GM12874 (cell line): ENCODE measurements at regions not wholly inside any gene's neighbourhood (a gene's known extent, or its start where the extent isn't known, plus 50 kb on each side); places are given as distances from the start of the nearest gene placed in this dataset.

Experiments
- CTCF ChIP-seq: IDR thresholded peaks from 2 replicates; pipeline ENCODE4 v1.5.1; 2011; ENCODE audit warnings: low read depth, mild to moderate bottlenecking, control low read depth, low read length, moderate library complexity; ENCODE audit not compliant: insufficient read depth

DNA sequence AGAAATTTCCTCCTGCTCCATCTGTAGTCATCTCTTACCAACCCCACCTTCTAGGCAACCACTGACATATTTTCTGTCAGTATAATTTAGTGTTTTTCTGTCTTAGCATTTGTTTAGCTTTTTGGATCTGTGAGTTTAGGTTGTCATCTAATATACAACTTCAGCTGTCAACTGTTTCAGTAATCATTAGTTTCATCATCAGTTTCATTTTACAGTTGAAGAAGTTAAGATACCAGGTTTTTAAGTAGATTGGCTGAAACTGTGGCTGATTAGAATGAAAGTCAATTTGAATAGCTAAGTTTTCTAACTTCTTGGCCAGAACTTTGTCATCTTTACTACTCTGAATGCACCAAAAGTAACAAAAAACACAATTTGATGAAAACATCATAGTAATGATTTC, 1957.3 kb downstream of the NCAM2 start:
- no peak for TF ChIP-seq CTCF

- no peak for TF ChIP-seq CTCF
Observed at GRCh38 chr21:22961258-22961657, 1963.0 kb downstream of the NCAM2 start.

DNA sequence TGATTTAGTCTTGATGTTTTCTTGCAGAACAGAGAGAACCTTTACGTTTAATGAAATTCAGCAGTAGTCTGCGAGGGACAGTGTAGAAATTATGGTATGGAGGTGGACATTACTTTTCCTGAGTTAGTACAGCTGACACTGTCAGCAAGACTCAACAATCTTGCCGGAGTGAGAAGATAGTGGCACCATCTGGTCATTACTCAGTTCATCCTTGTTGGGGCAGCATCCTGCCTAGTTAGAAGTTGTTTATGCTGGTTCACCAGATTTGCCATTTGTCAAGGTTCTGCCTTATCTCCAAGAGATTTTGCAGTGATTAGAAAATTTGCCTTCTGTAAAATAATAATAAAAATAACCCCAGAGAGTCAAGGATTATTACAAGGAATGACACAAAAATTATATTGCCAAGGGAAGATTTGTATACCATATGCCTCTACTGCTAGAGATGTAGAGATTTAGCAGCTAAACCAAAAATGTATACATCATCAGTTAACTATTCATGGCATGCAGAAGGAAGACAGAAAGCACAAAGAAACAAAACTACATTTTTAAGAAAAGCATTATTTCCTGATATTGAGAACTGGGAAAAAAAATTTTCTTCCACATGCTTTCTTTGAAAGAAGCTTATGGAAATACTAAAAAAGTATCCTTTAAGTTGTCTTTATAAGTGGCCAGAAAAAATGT, 1967.4 kb downstream of the NCAM2 start:
- TF ChIP-seq CTCF = no peak

DNA sequence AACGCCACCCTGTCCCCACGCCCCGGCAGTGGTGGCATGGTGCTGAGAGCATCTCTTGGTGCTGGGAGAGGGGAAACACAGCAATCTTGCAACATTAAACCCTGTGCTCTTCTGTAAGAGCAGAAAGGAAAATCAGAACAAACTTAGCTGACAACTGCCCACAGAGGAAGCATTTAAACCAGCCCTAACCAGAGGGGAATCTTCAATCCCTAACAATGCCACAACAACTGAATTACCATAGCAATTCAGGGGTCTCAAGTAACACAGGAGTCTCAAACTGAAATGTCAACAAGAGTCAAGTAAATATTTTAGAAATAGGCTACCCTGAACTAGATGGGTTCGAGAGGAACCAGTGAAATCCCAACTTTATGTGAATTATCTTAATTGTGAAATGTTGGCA, 1983.6 kb downstream of the NCAM2 start:
- TF ChIP-seq CTCF = no peak

DNA sequence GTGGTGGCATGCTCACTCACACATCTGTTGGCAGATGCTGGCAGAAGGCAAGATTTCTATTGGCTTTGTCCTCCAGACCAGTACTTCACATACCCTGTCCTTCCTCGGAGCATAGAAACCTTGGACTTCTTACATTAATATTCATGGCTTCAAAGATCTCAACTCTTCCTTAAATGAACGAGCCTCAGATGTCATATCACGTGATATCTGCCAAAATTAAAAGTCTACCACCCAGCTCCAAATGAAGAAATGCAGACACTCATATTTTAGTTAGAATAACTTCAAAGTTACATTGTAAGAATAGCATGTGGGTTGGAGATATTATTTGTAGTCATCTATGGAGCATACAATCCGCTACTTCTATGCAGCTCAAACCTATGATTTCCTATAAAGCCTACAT, 1994.9 kb downstream of the NCAM2 start:
- no peak for TF ChIP-seq CTCF

DNA sequence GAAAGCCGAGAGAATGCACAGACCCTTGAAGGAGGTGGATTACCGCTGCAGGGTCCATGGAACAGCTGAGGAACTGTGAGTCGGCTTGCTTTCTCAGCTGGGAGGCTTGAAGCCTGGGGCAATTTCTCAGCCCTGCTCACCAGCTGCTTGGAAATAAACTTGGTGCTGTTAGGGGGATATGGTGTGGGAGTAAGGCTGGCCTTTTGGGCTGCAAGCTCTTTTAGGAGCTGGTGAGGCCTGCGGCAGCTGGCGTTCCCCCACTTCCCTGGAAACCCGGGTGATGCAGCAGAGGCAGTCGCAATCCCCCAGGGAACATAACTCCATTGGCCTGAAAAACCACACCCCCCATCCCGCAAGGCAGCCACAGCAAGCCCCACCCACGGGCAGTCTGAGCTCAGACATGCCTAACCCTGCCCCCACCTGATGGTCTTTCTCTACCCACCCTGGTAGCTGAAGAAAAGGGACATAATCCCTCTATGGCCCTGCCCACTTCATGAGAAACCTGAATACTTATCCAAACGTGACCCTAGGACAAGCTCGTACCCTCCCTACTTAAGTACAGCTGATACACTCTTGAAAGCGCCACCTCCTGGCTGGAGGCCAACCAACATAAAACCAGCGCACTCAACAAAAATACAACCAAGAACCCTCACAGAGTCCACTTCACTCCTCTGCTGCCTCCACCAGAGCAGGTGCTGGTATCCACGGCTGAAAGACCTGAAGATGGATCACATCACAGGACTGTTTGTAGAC, 1995.8 kb downstream of the NCAM2 start:
- no peak for TF ChIP-seq CTCF

DNA sequence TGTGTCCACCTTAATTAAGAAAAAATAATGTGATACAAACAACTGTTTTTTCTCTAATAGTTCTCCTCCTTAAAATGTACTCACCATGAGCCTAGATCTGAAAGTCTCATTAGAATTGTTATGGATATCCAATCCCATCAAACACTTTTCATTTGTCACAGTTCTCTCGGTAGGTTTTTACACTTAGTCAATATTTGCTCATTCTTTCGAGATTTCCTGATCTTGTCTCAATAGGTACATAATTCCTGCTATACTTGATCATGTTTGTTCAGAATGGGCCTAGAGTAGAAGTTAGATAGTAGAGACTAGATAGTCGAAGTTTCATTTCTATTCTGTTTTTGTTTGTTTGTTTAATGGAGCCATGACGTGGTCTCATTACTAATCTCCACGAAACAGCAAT, 2005.7 kb downstream of the NCAM2 start:
- no peak for TF ChIP-seq CTCF
